Smooth muscle cell (in vitro differentiated cells): ENCODE measurements at regions not wholly inside any gene's neighbourhood (a gene's known extent, or its start where the extent isn't known, plus 50 kb on each side); places are given as distances from the start of the nearest gene placed in this dataset.

ENCODE experiments used
- DNase-seq: peaks from one replicate; lab custom pipeline; 2025; ENCODE audit not compliant: unreplicated experiment; lab: John Stamatoyannopoulos, UW
- H2AFZ ChIP-seq: fragments of 200-600 bp; sonication (generic); 2 replicates; pipeline ENCODE4 v1.6.0; 2016; ENCODE audit warnings: antibody characterized with exemption, low read depth, mild to moderate bottlenecking
- H3F3A ChIP-seq: fragments of 200-600 bp; sonication (generic); 2 replicates; pipeline ENCODE4 v1.6.0; 2017; ENCODE audit warnings: antibody characterized with exemption, low read depth
- H3K27ac ChIP-seq: fragments of 200-600 bp; sonication (generic); 2 replicates; pipeline ENCODE4 v1.5.1; 2016; ENCODE audit warnings: low read depth, mild to moderate bottlenecking
- H3K27me3 ChIP-seq: fragments of 200-600 bp; sonication (generic); 2 replicates; pipeline ENCODE4 v1.6.1; 2016; ENCODE audit warnings: low read depth, mild to moderate bottlenecking
- H3K36me3 ChIP-seq: fragments of 200-600 bp; sonication (generic); 2 replicates; pipeline ENCODE4 v1.5.1; 2016; ENCODE audit warnings: low read depth
- H3K4me1 ChIP-seq: fragments of 200-600 bp; sonication (generic); 2 replicates; pipeline ENCODE4 v1.5.1; 2016; ENCODE audit warnings: low read depth
- H3K4me2 ChIP-seq: fragments of 200-600 bp; sonication (generic); 2 replicates; pipeline ENCODE4 v1.6.0; 2016; ENCODE audit warnings: mild to moderate bottlenecking
- H3K4me3 ChIP-seq: fragments of 200-600 bp; sonication (generic); 2 replicates; pipeline ENCODE4 v1.5.1; 2016; ENCODE audit warnings: mild to moderate bottlenecking
- H3K79me2 ChIP-seq: fragments of 200-600 bp; sonication (generic); 2 replicates; pipeline ENCODE4 v1.6.0; 2016; ENCODE audit warnings: low read depth, mild to moderate bottlenecking
- H3K9ac ChIP-seq: fragments of 200-600 bp; sonication (generic); 2 replicates; pipeline ENCODE4 v1.6.0; 2016; ENCODE audit warnings: low read depth
- H3K9me3 ChIP-seq: fragments of 200-600 bp; sonication (generic); replicated peaks from 2 replicates; pipeline ENCODE4 v1.5.1; 2016; ENCODE audit warnings: low read depth
- H4K20me1 ChIP-seq: fragments of 200-600 bp; sonication (generic); 2 replicates; pipeline ENCODE4 v1.6.0; 2016; ENCODE audit warnings: low read depth
- CTCF ChIP-seq: fragments of 200-600 bp; sonication (generic); IDR thresholded peaks from 2 replicates; pipeline ENCODE4 v1.5.1; 2017; ENCODE audit warnings: borderline replicate concordance, mild to moderate bottlenecking, antibody characterized with exemption; ENCODE audit not compliant: insufficient read depth, poor library complexity, severe bottlenecking
- WGBS: methylation state at CpG from one replicate; pipeline ENCODE4 v1.1.7; 2016; ENCODE audit warnings: low lambda C conversion rate; 5-methylcytosine and 5-hydroxymethylcytosine counted together

GRCh38 chr1:60637651-60638050 is 444.7 kb upstream of the NFIA start:
- WGBS: 83% methylated on average over 1 of the region's 1 CpG
- Histone ChIP-seq H3K4me3 (no peak overlapping the region), H3K4me2 (no peak overlapping the region), H3K4me1 (no peaks in the 10 kb centered on the region), H3K27ac (no peak overlapping the region), H3K9ac (no peak overlapping the region), H3F3A (no peaks in the 10 kb centered on the region), H2AFZ (no peak overlapping the region), H4K20me1 (no peaks in the 10 kb centered on the region), H3K9me3 (no peaks in the 10 kb centered on the region), H3K27me3 (no peaks in the 10 kb centered on the region), H3K79me2 (no peaks in the 10 kb centered on the region), H3K36me3 (no peaks in the 10 kb centered on the region)
- TF ChIP-seq CTCF: no peak
- no peak for DNase-seq

GRCh38 chr1:60636946-60637345 is 445.4 kb upstream of the NFIA start:
- DNase-seq: no peak
- no peak for TF ChIP-seq CTCF
- H3F3A ChIP-seq: no peaks in the 10 kb centered on the region
- no peak overlapping the region for H2AFZ ChIP-seq
- H3K9ac ChIP-seq: no peak overlapping the region
- no peak overlapping the region for H3K27ac ChIP-seq
- no peak overlapping the region for H3K4me2 ChIP-seq
- H3K79me2 ChIP-seq: no peaks in the 10 kb centered on the region
- no peaks in the 10 kb centered on the region for H3K9me3 ChIP-seq
- 90% methylated on average over 2 of the region's 2 CpGs for WGBS
- no peaks in the 10 kb centered on the region for H4K20me1 ChIP-seq
- no peak overlapping the region for H3K4me3 ChIP-seq
- H3K4me1 ChIP-seq: no peaks in the 10 kb centered on the region
- no peaks in the 10 kb centered on the region for H3K36me3 ChIP-seq
- no peaks in the 10 kb centered on the region for H3K27me3 ChIP-seq

- no peak overlapping the region for H3K9ac ChIP-seq
- no peaks in the 10 kb centered on the region for H3K36me3 ChIP-seq
- H3K4me2 ChIP-seq: no peak overlapping the region
- no peaks in the 10 kb centered on the region for H3F3A ChIP-seq
- H3K9me3 ChIP-seq: no peaks in the 10 kb centered on the region
- no peak overlapping the region for H2AFZ ChIP-seq
- H4K20me1 ChIP-seq: no peaks in the 10 kb centered on the region
- H3K27ac ChIP-seq: no peak overlapping the region
- H3K79me2 ChIP-seq: no peaks in the 10 kb centered on the region
- no peak for TF ChIP-seq CTCF
- H3K4me1 ChIP-seq: no peaks in the 10 kb centered on the region
- WGBS: 84% methylated on average over 6 of the region's 6 CpGs
- no peak overlapping the region for H3K4me3 ChIP-seq
- no peaks in the 10 kb centered on the region for H3K27me3 ChIP-seq
- no peak for DNase-seq
Measured at GRCh38 chr1:60634106-60634505, 448.3 kb upstream of the NFIA start.

- Histone ChIP-seq H3K4me1 (no peaks in the 10 kb centered on the region), H3K9me3 (no peaks in the 10 kb centered on the region), H3K4me2 (peak overlapping the region; percentile 41), H2AFZ (peak overlapping the region; percentile 25), H4K20me1 (no peaks in the 10 kb centered on the region), H3F3A (no peaks in the 10 kb centered on the region), H3K27ac (no peak overlapping the region), H3K9ac (no peak overlapping the region), H3K36me3 (no peaks in the 10 kb centered on the region), H3K27me3 (no peaks in the 10 kb centered on the region), H3K4me3 (no peak overlapping the region), H3K79me2 (no peaks in the 10 kb centered on the region)
- WGBS: 43% methylated on average over 2 of the region's 2 CpGs
- no peak for DNase-seq
- TF ChIP-seq CTCF: no peak
Measured at GRCh38 chr1:60622486-60622885, 459.9 kb upstream of the NFIA start.
